ENCODE measurements at regions not wholly inside any gene's neighbourhood (a gene's known extent, or its start where the extent isn't known, plus 50 kb on each side); places are given as distances from the start of the nearest gene placed in this dataset.

DNA sequence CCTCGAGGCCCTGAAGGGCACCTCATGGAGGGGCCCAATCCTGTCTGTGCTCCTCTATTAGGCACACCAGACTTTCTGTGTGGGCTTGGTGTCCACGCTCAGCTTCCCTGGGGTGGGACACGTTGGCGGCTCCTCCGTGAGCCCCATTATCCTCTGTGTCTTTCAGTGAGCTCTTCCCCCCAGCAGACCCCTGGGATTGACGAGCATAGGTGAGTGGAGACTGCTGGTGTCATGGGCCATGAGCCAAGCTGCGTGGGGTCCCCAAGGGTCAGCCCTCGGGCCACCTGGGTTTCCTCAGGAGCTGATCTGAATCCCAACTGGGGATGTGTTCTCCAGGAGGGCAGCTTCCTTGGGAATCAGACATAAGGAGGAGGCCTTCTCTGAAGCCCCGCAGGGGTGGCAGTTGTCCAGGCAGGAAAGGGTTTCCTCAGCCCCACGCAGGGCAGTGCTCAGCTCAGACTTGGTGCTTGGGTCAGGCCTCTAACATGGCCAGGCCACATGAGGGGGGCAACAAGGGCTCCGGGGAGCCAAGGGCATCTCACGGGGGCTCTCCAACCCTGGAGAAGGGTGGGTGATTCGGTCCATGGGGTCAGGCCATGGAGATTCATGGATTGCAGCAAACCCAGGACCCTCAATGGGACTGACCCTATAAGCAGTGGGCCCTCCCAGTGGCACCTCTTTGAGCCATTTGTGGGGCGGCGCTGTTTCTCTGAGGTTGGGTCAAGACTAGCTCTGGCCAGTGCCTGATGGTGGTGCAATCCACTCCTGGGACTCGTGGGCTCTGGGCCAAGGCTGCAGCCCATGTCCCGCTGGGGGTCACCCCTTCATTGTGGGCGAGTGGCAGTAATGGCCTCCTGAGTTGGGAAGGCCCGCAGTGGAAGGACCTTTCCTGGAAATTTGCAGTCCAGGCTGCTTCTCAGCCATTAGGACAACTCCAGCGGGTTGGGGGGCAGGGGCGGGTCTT, 222.5 kb downstream of the SNRPN start:
- Mint-ChIP-seq H3K9me3 (peaks cover 34% of the 10 kb centered on the region), H3K27ac (no peak overlapping the region), H3K27me3 (ENCODE audit: insufficient read depth) (no peaks in the 10 kb centered on the region), H3K4me1 (ENCODE audit: low read depth) (no peaks in the 10 kb centered on the region), H3K36me3 (ENCODE audit: low read depth) (no peaks in the 10 kb centered on the region), H3K4me3 (no peak overlapping the region)
- no peak for DNase-seq (ENCODE audit: low spot score)
- intact Hi-C loops (cut with micrococcal nuclease) = no loop called here

- intact Hi-C loops (cut with micrococcal nuclease) = no loop called here
- H3K4me3 Mint-ChIP-seq = no peak overlapping the region
- H3K4me1 Mint-ChIP-seq (ENCODE audit: low read depth) = no peaks in the 10 kb centered on the region
- H3K27me3 Mint-ChIP-seq (ENCODE audit: insufficient read depth) = no peaks in the 10 kb centered on the region
- H3K36me3 Mint-ChIP-seq (ENCODE audit: low read depth) = no peaks in the 10 kb centered on the region
- H3K9me3 Mint-ChIP-seq = peaks cover 41% of the 10 kb centered on the region
- H3K27ac Mint-ChIP-seq = no peak overlapping the region
- no peak for DNase-seq (ENCODE audit: low spot score)
Measured at GRCh38 chr15:25177955-25178801, 223.4 kb downstream of the SNRPN start.

GRCh38 chr15:25178835-25179672, 224.3 kb downstream of the SNRPN start:
- Mint-ChIP-seq H3K36me3 (ENCODE audit: low read depth) (no peaks in the 10 kb centered on the region), H3K27ac (no peak overlapping the region), H3K27me3 (ENCODE audit: insufficient read depth) (no peaks in the 10 kb centered on the region), H3K9me3 (peaks cover 38% of the 10 kb centered on the region), H3K4me1 (ENCODE audit: low read depth) (no peaks in the 10 kb centered on the region), H3K4me3 (no peak overlapping the region)
- DNase-seq (ENCODE audit: low spot score) = no peak
- intact Hi-C loops (cut with micrococcal nuclease) = no loop called here

DNA sequence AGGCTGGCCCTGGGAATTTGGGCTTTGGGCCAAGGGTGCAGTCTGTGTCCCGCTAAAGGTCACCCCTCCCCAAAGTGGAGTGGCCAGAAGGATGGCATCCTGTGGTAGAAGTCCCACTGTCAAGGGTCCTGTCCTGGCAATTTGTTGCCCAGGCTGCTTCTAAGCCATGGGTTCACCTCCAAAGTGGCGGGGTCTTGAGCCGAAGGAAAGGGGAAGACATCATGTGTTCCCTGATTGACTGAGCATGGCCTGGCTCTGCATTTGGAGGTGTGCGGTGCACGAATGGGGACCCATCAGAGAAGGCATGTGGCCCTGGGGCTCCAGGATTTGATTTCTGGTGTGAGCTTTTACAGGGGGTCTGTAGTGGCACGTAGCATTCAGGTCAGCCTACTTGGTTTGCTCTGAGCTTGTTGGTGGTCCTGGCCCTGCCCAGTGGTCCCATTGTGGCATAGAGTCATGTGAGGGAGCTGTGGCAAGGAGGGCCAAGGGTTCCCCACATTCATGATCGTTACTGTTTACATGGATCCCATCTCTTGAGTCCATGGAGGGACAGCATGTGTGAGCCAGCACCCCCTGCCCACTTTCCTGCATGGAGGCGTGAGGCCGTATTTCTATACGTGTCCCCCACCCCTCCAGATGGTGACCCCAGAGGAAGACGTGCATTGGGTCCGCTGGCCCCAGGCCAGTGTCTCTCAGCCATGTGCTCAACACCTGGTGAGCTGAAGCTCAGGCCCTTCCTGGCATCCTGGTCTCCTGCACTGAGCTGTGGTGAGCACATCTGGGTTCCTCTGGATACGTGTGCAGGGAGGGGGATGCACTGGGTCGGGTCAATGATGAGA, 225.1 kb downstream of the SNRPN start:
- no peaks in the 10 kb centered on the region for H3K4me1 Mint-ChIP-seq (ENCODE audit: low read depth)
- no peaks in the 10 kb centered on the region for H3K27me3 Mint-ChIP-seq (ENCODE audit: insufficient read depth)
- H3K27ac Mint-ChIP-seq = no peak overlapping the region
- H3K9me3 Mint-ChIP-seq = peaks cover 30% of the 10 kb centered on the region
- intact Hi-C loops (cut with micrococcal nuclease) = no loop called here
- no peak for DNase-seq (ENCODE audit: low spot score)
- no peak overlapping the region for H3K4me3 Mint-ChIP-seq
- no peaks in the 10 kb centered on the region for H3K36me3 Mint-ChIP-seq (ENCODE audit: low read depth)

DNA sequence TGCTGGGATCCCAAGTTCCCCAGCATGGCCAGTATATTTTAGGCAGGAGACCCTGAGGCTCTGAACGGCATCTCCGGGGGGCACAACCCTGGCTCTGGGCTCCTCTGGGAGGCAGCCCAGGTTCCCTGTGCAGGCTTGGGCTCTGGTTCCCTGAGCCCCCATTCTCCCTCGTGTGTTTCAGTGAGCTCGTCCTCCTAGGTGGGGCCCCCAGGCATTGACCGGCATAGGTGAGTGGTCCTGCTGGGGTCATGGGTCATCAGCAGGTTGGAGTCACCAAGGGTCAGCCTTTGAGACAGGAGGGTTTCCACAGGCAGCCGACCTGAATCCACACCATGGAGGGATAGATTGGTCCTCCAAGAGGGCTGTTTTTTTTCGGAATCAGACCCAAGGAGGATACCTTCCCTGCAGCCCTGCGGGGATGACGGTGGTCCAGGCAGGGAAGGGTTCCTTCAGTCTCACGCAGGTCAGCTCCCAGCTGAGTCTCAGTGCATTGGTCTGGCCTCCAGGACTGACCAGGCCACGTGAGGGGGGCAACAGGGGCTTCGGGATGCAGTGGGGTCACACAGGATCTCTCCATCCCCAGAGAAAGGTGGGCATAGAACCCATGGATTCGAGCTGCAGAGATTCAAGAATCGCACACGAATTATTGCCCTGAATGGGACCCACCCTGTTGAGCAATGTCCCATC, 226.0 kb downstream of the SNRPN start:
- H3K4me1 Mint-ChIP-seq (ENCODE audit: low read depth) = no peaks in the 10 kb centered on the region
- peaks cover 33% of the 10 kb centered on the region for H3K9me3 Mint-ChIP-seq
- no peaks in the 10 kb centered on the region for H3K27me3 Mint-ChIP-seq (ENCODE audit: insufficient read depth)
- intact Hi-C loops (cut with micrococcal nuclease) = no loop called here
- no peak overlapping the region for H3K4me3 Mint-ChIP-seq
- no peaks in the 10 kb centered on the region for H3K36me3 Mint-ChIP-seq (ENCODE audit: low read depth)
- DNase-seq (ENCODE audit: low spot score) = no peak
- no peak overlapping the region for H3K27ac Mint-ChIP-seq

DNA sequence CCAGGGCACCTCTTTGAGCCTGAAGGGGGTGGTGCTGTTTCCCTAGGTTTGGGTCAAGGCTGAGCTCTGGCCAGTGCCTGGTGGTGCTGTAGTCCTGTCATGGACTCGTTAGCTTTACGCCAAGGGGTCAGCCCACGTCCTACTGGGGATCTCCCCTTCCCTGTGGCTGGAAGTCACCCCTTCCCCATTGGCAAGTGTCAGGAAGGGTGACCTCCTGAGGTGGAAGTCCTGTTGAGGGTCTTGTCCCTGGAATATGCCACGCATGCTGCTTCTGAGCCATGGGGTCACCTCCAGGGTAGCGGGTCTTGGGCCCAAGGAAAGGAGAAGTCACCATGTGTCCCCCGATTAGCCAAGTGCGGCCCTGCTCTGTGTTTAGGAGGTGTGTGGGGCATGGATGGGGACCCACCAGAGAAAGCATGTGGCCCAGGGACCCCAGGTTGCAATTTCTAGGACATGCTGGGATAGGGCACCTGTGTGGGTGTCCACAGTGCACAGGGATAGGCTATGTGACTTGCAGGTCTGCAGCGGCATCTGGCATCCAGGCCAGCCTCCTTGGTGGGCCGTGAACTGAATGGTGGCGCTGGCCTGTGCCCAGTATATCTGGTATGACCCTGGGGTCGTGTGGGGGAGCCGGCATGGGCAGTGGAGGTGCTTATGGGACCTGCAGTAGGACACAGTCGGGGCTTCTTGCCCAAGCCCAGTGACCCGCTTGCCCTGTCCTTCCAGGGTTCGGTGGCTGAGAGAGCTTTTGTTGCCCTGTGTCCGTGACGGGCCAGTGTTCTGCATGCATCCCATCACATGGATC, 226.7 kb downstream of the SNRPN start:
- H3K27me3 Mint-ChIP-seq (ENCODE audit: insufficient read depth) = no peaks in the 10 kb centered on the region
- intact Hi-C loops (cut with micrococcal nuclease) = no loop called here
- H3K9me3 Mint-ChIP-seq = peaks cover 36% of the 10 kb centered on the region
- no peak overlapping the region for H3K4me3 Mint-ChIP-seq
- no peaks in the 10 kb centered on the region for H3K36me3 Mint-ChIP-seq (ENCODE audit: low read depth)
- no peak overlapping the region for H3K27ac Mint-ChIP-seq
- H3K4me1 Mint-ChIP-seq (ENCODE audit: low read depth) = no peaks in the 10 kb centered on the region
- no peak for DNase-seq (ENCODE audit: low spot score)

- H3K27ac Mint-ChIP-seq = no peak overlapping the region
- intact Hi-C loops (cut with micrococcal nuclease) = no loop called here
- no peaks in the 10 kb centered on the region for H3K4me1 Mint-ChIP-seq (ENCODE audit: low read depth)
Measured at GRCh38 chr15:25182098-25182478, 227.3 kb downstream of the SNRPN start.

GRCh38 chr15:25182736-25183445, 228.1 kb downstream of the SNRPN start:
- Mint-ChIP-seq H3K27ac (no peak overlapping the region), H3K27me3 (ENCODE audit: insufficient read depth) (no peaks in the 10 kb centered on the region), H3K4me1 (ENCODE audit: low read depth) (no peaks in the 10 kb centered on the region), H3K4me3 (no peak overlapping the region), H3K9me3 (peaks cover 36% of the 10 kb centered on the region), H3K36me3 (ENCODE audit: low read depth) (no peaks in the 10 kb centered on the region)
- DNase-seq (ENCODE audit: low spot score) = no peak
- intact Hi-C loops (cut with micrococcal nuclease) = no loop called here

More at GRCh38 chr15:25182098-25182478, 227.3 kb downstream of the SNRPN start:
- DNase-seq (ENCODE audit: low spot score) = no peak
- H3K36me3 Mint-ChIP-seq (ENCODE audit: low read depth) = no peaks in the 10 kb centered on the region
- H3K27me3 Mint-ChIP-seq (ENCODE audit: insufficient read depth) = no peaks in the 10 kb centered on the region
- H3K9me3 Mint-ChIP-seq = peaks cover 36% of the 10 kb centered on the region
- H3K4me3 Mint-ChIP-seq = no peak overlapping the region

GRCh38 chr15:25183581-25184251, 228.9 kb downstream of the SNRPN start:
- no peak for DNase-seq (ENCODE audit: low spot score)
- no peak overlapping the region for H3K4me3 Mint-ChIP-seq
- H3K4me1 Mint-ChIP-seq (ENCODE audit: low read depth) = no peaks in the 10 kb centered on the region
- H3K36me3 Mint-ChIP-seq (ENCODE audit: low read depth) = no peaks in the 10 kb centered on the region
- H3K9me3 Mint-ChIP-seq = peaks cover 42% of the 10 kb centered on the region
- H3K27me3 Mint-ChIP-seq (ENCODE audit: insufficient read depth) = no peaks in the 10 kb centered on the region
- intact Hi-C loops (cut with micrococcal nuclease) = no loop called here
- H3K27ac Mint-ChIP-seq = no peak overlapping the region

DNA sequence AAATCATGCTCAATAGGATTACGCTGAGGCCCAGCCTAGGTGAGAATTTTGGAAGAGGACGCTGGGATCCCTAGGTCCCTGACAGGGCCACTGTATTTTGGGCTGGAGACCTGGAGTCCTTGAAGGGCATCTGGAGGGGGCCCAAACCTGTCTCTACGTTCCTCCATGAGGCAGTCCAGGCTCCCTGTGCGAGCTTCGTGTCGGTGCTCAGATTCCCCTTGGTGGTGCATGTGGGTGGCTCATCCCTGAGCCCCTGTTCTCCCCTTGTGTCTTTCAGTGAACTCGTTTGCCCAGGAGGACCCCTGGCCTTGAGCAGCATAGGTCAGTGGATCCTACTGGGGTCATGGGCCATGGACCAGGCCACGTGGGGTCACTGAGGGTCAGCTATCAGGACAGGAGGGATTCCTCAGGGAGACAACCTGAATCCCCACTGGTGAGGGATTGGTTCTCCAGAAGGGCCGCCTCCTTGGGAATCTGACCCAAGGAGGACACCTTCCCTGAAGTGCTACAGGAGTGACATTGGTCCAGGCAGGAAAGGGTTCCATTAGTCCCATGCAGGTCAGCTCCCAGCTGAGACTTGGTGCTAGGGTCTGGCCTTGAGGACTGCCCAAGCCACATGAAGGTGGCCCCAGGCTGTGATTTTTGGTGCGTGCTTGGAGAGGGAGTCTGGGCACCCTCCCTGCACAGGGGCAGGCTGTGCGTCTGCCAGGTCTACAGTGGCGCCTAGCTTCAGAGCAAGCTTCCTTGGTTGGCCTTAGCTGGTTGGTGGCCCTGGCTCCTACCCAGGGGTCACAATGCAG, 229.8 kb downstream of the SNRPN start:
- no peaks in the 10 kb centered on the region for H3K36me3 Mint-ChIP-seq (ENCODE audit: low read depth)
- no peak overlapping the region for H3K4me3 Mint-ChIP-seq
- no peaks in the 10 kb centered on the region for H3K27me3 Mint-ChIP-seq (ENCODE audit: insufficient read depth)
- intact Hi-C loops (cut with micrococcal nuclease) = no loop called here
- H3K4me1 Mint-ChIP-seq (ENCODE audit: low read depth) = no peaks in the 10 kb centered on the region
- no peak overlapping the region for H3K27ac Mint-ChIP-seq
- DNase-seq (ENCODE audit: low spot score) = no peak
- peaks cover 44% of the 10 kb centered on the region for H3K9me3 Mint-ChIP-seq

All from activated T-helper 1 cell treated with anti-CD3 and anti-CD28 coated beads, Interleukin-12 subunit alpha, Interleukin-12 subunit beta, Interleukin-2, Interleukin-4 antibody, amounts not matched to agents 30 ng/mL and 10 ng/mL and 1 ng/mL, durations not matched to agents 14 hours and 24 hours and 36 hours (primary cell).